D341Med (cell line): ENCODE measurements at regions not wholly inside any gene's neighbourhood (a gene's known extent, or its start where the extent isn't known, plus 50 kb on each side); places are given as distances from the start of the nearest gene placed in this dataset.

ENCODE experiments used
- DNase-seq: peaks from one replicate; pipeline ENCODE4 v3.0.0; 2012; ENCODE audit warnings: low spot score

DNA sequence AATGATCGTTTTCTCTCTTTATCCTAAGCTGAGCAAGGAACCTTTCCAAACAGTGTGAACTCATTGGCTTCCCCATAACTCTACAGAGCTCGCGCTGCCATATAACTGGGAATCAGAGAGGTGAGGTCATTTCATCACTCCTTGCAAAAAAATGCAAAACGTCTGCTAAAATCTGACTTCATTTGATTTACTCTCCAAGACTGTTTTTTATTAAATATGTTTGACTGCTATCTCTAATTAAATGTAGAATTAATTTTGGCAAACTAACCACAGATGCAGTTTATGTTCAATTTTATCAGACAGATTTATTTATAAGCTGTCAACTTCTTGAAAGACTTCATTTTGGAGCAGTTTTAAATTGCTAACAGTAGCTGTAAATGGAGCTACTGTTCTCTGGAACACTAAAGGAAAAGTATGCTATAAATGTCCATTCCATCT, 131.6 kb upstream of the SOX5 start:
- no peak for DNase-seq

DNA sequence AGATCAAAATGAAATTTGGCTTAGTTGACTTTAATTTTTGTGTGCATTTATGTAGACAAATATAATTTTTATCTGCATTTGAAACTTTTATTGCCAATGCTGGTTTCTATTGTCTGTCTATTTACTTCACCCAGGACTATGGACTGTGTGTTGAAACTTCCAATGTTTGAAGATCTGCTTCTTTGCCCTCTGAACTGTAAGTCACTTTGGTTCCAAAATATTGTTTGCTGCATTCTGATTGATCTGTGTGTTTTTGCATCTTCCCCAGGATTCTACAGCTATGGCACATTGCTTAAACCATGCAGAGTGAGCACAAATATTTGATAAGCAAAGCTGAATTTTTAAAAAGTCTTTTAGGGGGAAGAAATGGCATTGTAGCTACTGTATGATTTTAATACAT, 131.0 kb upstream of the SOX5 start:
- no peak for DNase-seq

DNA sequence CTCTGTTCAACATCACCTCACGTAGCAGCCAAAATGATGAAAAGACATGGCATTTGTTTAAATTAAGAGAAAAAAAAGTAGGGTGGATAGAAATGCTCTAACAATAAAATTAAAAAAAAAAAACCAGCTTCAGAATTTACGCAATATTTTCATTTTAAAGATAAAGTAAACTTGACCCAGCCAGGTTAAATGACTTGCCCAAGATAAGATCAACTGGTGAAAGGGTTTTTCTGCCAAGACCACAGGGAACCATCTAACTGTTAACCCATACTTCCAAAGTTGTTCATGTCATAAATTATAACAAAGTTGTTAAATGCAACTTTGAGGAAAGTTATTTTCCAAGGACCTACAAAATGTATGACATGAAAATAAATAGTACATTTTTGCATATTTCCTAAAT, 129.6 kb upstream of the SOX5 start:
- DNase-seq, result no peak

DNA sequence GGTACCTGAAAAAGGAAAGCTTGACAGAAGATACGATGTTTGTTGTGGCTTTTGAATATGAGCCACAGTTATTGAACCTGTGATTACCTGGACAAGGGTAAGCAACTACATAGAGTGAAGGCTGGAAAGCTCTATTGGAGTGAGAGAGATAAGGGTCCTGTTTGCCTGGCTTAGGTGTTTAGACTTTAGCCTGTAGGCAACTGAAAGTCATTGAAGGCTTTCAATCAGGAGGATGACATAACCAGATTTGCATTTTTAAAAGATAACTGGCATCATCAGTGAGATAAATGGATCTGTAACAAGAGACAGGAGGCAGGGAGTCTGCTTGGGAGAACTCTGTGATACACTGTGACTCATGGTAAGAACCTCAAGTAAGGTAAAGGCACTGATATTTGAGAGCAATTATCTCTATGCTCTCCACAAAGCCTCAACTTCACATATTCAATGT, 128.9 kb upstream of the SOX5 start:
- DNase-seq, result no peak

DNA sequence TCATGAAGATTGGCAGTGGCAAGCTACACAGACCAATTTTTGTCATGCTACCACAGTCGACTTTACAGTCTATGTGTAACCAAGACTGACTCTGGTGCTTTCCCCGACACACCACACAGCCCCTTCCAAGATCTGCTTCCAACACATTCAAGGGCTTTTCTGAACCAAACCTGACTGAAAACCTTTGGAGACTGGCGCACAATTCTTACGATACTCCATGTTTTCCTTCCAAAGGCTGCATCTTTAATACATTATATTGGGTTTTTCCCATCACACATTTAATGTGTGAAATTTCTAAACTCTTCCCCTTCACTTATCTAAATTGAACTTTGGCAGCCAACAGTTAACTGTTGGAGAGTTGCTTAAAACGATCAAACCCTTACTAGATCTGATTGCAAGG, 127.7 kb upstream of the SOX5 start:
- no peak for DNase-seq

DNA sequence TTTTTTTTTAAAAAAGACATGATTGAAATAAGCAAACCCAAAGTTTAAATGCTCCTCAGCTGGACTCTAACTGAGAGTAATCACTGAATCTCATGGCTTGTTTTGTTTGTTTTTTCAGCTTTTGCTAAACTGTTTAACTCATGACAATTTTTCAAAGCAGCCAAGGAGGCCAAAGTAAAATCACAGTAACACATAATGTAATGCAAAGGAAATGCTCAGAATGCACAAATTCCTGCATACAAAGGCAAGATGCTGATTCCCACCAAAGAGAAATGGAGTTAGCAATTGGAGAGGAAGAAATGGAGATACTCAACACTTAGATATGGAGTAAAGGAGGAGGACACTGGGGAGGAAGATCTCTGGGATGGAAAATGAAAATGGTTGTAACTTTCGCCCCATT, 126.2 kb upstream of the SOX5 start:
- DNase-seq, result no peak

DNA sequence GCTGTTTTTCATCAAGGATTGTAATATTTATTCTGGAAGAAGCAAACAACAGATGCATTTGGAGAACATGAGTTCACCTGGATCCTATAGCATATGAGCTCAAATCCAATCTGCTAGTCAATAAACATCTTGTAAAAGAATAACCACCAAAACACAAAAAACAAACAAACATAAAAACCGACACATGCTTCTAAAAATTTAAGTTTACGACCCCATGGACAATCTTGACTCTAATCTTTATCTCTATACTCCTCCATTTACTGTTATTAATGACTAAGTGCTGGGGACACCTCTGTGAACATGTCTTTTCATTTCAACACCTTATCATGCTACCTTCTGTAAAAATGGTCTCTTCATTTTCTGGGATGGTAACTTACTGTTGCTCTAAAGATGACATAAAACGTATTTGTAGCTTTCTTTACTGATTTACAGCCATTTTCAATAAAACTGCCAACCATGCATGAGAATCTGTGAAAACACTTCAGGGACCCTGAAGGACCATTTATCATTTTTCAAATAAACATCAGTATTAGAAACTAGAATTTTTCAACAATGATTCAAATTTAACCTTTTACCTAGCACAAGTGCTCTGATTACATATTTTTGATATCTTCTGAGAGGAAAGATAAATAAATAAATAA, 123.8 kb upstream of the SOX5 start:
- no peak for DNase-seq

DNA sequence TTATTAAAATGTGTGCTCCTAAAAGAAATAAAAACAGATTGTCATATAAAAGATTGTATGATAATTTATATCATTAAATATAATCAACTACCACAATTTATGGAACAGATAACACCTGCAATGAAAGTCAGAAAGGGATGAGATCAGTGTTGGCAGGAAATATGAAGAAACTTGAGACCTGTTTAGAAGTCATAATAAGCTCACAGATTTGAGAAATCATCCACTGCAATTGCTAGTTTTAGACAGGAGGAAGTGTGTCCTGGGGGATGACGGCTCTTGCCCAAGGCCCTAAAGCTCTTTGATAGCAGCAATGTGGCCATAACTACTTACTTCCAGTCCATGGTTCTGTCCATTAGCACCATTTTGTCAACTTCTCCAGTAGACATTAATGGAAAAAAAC, 122.8 kb upstream of the SOX5 start:
- DNase-seq, result no peak

DNA sequence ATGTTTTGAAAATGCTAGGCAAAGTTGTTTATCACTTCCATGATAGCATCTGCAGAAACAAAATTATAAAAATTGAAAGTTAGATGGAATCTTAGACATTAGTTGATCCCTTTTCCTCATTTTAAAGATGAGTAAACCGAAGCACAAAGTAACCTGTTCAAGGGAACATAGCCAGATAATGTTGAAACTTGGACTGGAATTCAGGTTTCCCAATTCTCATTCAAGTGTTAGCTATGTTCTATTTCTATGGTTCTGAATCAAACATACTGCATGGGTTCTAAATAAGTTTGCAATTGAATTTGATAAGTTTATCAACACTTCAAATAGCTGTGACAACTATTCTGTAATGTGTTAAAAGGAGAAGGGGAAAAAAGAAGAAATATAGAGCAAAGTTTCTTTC, 122.4 kb upstream of the SOX5 start:
- no peak for DNase-seq

DNA sequence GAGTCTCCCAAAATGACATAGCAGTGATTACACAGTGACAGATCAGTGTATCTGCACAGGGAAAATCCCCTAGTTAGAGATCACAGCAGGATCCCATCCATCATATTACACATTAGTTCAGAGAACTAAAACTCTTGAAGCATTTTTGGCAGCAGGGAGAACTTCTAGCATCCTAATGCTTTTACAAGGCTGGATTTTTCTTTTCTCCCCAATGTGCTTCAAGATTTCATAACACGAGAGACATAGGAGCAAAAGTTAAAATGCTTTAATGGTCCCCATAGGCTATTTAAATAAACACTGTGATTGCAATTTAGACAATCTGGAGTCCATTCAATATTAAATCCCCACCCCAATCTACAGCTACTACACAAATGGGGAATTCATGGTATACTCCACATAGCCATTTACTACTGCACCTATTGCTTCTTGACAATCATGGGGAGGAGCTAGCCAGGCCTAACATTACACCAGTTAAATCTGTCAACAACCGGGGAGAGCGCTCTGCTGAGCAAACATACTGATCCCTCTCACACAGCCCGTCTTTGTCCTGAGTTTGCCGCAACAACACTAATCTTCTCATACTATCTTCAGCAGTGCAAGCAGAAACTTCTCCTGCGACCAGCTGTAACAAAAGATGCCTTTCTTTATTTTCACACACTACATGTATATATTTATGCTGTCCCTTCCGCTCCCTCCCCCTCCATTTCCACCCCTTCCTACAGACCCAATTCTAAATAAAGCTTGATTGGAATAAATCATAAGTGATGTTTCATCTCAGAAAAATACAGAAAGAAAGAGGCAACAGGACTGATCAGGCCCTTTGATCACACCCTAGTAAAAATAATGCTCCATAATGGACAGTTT, 120.3 kb upstream of the SOX5 start:
- no peak for DNase-seq

DNA sequence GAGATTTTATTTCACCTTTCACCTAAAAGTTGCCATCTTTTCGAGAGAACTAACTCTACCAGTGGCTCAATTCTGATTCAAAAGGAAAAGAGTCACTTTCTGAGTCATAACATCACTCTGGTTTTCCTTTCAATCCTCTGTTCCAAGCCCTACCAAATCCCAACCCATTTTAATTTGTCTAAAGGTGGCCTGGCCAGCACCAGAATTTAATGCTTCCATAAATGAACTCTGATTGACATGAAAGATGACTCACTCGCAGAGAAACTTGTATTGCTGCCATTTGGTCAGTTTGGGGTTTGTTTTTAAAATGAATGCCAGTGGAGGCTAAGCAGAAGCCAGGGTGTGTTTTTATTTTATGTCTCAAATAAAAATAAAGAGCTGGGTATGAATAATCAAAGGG, 117.4 kb upstream of the SOX5 start:
- no peak for DNase-seq

DNA sequence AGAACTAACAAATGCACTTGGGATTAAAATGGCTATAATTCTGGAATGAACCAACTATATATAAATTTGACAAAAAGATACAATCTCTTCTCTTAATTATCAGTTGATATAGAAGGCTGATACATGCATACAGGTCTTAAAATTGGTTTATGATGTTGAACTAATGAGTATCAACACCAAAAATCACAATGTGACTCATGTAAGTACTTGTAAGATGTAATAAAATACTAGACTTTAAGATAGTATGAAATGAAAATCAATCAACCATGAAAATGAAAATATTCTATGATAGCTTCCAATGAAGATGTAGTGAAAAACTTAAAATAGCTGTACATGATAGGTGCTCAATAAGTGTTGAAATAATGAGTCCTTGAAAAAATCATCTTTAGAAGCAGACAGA, 116.6 kb upstream of the SOX5 start:
- no peak for DNase-seq

DNA sequence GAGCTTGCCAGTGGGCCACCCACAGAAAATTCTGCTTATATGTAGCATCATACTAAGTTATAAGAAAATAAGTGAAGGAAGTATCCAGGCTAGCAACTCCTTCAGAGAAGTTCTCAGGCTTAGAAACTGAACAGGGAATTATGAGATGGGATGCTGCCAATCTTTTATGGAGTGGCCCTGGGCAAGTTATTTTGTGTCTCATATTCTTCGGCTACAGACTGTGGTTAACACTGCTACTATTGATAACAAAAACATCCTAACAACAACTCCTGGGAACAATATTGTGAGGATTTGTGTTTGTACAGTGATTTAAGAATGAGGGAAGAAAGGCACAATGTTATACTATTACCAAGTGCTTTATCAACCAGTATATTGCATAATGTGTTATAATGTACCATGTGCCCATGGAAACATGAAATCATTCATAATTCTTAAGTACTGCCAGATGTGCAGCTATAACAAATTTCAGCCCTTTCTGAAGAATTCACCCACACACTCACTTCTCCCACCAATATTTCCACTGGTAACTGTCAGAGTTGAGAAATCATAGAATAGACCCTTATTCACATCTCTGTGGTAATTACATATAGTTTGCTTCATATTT, 113.3 kb upstream of the SOX5 start:
- DNase-seq, result no peak

DNA sequence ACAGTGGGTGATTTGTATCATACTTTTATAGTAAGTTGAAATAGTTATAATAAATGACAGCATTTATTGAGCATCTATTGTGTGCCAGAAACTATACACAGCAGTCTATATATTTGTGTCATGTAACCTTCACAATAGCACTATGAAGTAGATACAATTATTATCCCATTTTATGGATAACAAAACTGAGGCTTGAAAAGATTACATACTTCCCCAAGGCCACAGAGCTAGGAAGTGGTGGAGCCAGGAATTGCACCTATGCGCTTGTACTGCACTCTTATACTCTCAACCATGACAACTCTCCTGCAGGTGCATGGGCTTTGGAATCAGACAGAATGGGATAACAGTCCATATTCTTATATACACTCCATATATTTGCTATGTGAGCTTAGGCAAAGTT, 110.6 kb upstream of the SOX5 start:
- no peak for DNase-seq

DNA sequence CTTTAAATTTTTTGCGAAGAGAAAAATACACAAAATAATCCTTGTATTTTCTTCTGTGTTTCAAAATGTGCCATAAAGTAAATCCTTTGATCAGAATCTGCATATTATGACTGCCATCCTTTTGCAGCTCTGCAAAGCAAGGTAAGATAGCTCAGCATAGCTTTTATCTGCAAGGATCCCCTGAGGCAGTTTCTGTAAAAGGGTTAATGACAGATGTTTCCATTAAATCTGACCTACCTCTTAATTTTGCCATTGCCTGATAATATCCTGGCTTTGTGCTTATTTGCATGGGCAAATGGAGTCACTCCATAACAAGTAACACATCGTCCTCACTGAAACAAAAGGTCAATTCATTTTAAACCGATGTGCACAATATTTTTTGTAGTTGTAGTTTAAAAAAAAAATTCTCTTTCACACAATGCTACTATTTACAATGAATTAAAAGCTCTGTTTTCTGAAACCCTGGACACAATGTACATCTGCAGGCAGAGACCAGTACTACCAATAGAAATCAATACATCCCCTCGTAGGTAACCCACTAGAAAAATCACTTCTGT, 108.5 kb upstream of the SOX5 start:
- DNase-seq, result no peak

DNA sequence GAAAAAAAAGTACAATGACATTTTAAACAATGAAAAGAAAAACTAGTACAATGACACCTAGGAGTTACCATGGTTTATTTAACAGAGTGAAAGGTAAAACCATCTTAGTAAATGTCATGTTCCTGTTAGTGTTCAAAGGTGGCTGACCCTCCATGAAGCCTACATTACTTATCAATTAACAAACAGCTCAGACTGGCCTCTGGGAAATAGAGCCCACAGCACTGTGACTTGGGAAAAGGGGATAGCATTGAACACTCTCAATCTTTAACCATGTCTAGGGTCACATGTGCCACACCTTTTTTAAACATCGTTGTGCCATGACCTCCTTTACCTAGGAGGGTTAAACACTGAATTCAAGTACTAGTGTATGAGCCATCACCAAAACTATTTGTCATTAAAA, 106.3 kb upstream of the SOX5 start:
- DNase-seq, result no peak

DNA sequence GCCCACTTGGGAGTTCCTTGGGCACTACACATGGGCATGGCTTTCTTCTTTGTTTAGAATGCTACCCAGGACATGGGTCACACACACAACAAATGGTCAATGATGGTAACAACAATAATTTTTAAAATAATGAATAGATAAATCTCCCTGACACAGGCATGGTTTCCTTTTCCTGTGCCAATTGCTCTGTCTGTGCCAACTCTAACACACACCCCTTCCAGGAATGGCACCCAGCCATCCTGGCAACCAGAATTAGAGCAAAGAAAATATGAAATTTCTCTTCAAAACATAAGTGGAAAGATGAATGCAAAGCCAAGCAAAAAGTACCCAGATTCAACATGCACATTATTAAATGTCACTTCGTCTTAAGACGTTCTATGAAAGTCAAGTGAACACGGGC, 104.9 kb upstream of the SOX5 start:
- no peak for DNase-seq

DNA sequence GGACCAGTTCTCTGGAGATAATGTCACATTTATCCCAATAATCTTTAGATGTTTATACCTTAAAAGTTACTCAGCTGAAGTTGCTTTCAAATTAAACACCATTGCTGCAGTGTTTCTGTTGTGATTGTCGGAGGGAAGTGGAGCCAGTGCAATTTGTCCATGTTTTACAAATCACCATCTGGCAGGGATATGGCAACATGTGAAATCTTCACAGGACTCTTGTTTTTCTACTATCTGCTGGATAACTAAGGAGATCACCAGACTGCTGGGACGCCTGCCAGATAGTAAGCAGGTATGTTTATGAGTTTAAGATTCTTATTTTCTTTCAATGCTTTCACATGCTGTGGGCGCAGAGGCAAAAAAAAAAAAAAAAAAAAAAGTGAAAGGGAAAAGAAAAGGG, 100.3 kb upstream of the SOX5 start:
- DNase-seq, result peak; percentile 23

DNA sequence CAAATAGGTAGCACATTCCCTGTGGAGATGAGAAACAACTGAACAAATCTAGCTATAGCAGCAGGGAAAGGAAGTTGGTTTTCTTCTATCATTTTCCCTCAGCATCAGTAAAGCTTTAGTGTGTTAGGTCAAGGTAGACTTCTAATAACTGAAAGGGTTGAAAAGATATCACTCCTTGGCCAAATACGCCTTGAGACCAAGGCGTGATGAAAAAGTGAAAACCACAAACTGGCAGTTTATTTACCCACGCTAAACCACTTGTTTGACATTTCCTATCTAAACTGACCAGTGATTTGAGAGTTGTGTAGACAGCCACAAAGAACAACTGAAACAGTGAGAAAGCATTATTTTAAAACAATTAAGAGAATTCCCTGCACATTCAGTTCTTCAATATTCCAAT, 99.6 kb upstream of the SOX5 start:
- no peak for DNase-seq

DNA sequence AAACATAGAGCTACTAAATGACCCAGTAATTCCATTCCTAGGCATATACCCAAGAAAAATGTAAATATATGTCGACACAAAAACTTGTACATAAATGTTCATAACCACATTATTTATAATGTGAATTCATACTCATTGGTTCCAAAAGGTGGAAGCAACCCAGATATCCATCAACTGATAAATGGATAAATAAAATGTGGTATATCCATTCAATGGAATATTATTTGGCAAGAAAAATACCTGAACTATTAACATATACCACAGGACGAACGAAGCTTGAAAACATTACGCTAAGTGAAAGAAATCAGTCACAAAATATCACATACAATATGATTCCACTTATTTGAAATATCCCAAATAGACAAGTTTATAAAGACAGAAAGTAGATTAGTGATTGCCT, 99.0 kb upstream of the SOX5 start:
- DNase-seq, result no peak

DNA sequence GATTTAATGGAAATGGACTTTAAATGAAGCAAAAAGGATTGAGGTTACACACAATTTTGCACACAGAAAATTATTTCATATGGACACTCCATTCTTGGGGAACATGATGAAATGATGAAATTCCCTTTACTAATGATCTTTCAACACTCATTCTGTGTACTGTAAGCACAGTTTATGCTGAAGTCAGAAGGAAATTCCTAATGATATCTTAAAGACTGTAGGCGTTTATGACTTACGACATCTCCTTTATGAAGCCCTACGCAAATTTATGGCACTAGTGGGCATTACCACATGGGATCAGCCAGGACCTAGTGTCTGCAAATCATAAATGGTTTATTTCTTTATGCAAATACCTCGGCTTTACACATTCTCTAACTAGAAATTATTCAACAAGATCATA, 97.9 kb upstream of the SOX5 start:
- no peak for DNase-seq

DNA sequence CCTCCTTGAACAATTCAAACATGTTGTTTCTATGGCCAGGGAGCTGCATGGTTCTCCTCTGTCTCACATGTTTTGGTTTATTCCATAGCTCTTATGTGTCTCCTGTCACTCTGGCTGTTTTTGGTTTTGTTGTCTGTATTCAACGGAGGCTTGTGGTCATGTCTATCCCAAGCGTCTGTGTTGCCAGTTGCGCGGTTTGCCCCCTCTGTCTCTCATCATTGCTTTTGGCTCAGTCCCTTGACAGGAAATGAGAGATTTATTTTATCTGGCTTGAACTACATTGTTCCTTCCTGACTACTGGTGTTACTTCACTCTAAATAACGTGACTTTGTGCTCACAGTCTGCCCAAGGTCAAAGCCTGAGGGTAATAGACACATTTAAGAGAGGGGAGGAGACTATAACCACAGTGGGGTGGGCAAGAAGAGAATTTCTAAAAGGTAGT, 96.4 kb upstream of the SOX5 start:
- DNase-seq, result no peak
